Neutrophil (primary cell): ENCODE measurements at regions not wholly inside any gene's neighbourhood (a gene's known extent, or its start where the extent isn't known, plus 50 kb on each side); places are given as distances from the start of the nearest gene placed in this dataset.

Experiments used
- H3K27ac ChIP-seq: fragments of 200-600 bp; sonication (generic); 2 replicates; pipeline ENCODE4 v1.5.1; 2016; ENCODE audit warnings: mild to moderate bottlenecking, moderate library complexity
- H3K27me3 ChIP-seq: fragments of 200-600 bp; sonication (generic); 2 replicates; pipeline ENCODE4 v1.6.0; 2016; ENCODE audit warnings: mild to moderate bottlenecking
- H3K36me3 ChIP-seq: fragments of 200-600 bp; sonication (generic); 2 replicates; pipeline ENCODE4 v1.5.1; 2017
- H3K4me1 ChIP-seq, 2 experiments: fragments of 200-600 bp in 1 of 2; sonication (generic) in 1 of 2; 1 replicate in 1 of 2; 2 replicates in 1 of 2; pipeline versions ENCODE4 v1.5.1 to v1.6.1; 2013 to 2016; ENCODE audit warnings: low read depth in 1 of 2, low read length in 1 of 2, mild to moderate bottlenecking in 1 of 2, moderate library complexity in 1 of 2; ENCODE audit not compliant: control insufficient read depth in 1 of 2, insufficient read depth in 1 of 2
- H3K4me3 ChIP-seq, 2 experiments: fragments of 200-600 bp in 1 of 2; sonication (generic) in 1 of 2; 1 replicate in 1 of 2; 2 replicates in 1 of 2; pipeline ENCODE4 v1.5.1; 2013 to 2016; ENCODE audit warnings: low read depth in 1 of 2, low read length in 1 of 2, mild to moderate bottlenecking in 1 of 2, moderate library complexity in 1 of 2
- H3K9me3 ChIP-seq: fragments of 200-600 bp; sonication (generic); 2 replicates; pipeline ENCODE4 v1.5.1; 2016
- CTCF ChIP-seq: fragments of 200-600 bp; sonication (generic); IDR thresholded peaks from 2 replicates; pipeline ENCODE4 v1.5.1; 2016; ENCODE audit warnings: antibody characterized with exemption

GRCh38 chr22:49586244-49586748, 241.4 kb downstream of the BRD1 start:
- Histone ChIP-seq H3K9me3 (no peaks in the 10 kb centered on the region), H3K36me3 (no peaks in the 10 kb centered on the region), H3K4me3 (no peak overlapping the region), H3K4me1 (no peaks in the 10 kb centered on the region), H3K27ac (no peak overlapping the region), H3K27me3 (no peaks in the 10 kb centered on the region)
- no peak for TF ChIP-seq CTCF

DNA sequence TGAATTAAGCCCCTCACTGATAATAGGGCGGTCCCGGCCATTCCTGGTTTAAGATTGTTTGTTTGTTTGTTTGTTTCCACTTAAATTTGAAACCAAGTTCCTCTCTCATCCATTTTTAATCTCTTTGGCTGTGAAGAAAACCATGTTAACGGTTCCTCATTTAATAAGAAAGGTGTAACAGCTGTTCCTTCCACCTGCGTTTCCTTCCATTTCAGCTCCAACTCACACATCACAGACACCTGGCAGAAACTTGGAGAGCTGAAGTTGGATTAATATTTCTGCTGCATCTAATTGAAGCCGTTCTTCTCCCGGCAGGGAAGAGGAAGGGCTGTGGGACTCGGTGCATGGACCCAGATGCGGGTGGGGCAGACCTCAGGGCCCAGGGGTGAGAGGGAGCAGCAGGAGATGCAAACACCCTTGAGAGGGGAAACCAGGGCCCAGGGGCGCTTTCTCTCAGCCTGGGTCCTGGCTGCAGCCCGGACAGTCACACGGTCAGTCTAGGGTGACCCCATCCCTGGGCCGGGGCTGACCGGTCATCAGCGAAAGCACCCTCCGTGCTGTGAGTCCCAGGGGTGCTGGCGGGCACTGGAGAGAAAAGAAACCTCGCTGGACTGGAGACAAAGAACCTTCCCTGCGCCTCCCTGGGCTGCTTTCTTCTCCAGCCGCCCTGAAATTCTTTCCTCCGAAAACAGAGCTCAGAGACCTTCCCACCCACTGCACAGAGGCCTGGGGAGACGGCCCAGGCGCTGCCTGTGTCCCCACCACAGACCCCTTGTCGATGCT, 242.0 kb downstream of the BRD1 start:
- H3K4me1 ChIP-seq = no peaks in the 10 kb centered on the region
- H3K36me3 ChIP-seq = no peaks in the 10 kb centered on the region
- no peaks in the 10 kb centered on the region for H3K27me3 ChIP-seq
- no peak overlapping the region for H3K4me3 ChIP-seq
- no peak overlapping the region for H3K27ac ChIP-seq
- no peak for TF ChIP-seq CTCF
- H3K9me3 ChIP-seq = no peaks in the 10 kb centered on the region

DNA sequence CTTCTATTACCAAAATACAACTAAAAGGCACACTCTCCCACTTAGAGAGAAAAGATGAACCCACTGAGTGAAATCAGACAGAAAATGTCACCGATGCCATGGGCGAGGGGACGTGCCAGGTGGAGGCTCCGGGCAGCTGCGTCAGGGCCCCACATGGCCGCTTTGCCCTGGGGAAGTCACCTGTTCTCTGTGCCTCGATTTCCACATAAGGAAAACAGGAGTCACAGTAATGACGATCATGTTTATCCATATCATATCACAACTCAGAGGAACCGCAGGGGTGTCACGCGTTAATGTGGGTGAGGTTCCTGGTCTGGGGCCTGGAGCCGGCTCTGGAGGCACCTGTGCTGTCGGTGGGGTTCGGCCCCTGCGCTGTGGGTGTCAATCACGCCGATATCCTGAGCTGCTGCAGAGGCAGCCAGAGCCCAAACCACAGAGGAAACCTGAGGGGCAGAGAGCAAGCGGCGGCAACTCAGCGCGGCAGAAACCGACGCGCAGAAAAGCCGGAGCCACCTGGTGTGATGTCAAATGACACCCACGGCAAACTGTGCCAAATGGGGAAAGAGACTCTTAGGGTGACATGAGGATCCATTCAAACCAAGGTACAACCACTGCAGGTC, 243.7 kb downstream of the BRD1 start:
- Histone ChIP-seq H3K9me3 (no peaks in the 10 kb centered on the region), H3K4me3 (no peak overlapping the region), H3K4me1 (no peaks in the 10 kb centered on the region), H3K27ac (no peak overlapping the region), H3K36me3 (no peaks in the 10 kb centered on the region), H3K27me3 (no peaks in the 10 kb centered on the region)
- no peak for TF ChIP-seq CTCF

- Histone ChIP-seq H3K4me3 (no peak overlapping the region), H3K27me3 (no peaks in the 10 kb centered on the region), H3K36me3 (no peaks in the 10 kb centered on the region), H3K9me3 (no peaks in the 10 kb centered on the region), H3K27ac (no peak overlapping the region), H3K4me1 (no peaks in the 10 kb centered on the region)
- TF ChIP-seq CTCF = no peak
These were observed 244.3 kb downstream of the BRD1 start for GRCh38 chr22:49583341-49583740.

DNA sequence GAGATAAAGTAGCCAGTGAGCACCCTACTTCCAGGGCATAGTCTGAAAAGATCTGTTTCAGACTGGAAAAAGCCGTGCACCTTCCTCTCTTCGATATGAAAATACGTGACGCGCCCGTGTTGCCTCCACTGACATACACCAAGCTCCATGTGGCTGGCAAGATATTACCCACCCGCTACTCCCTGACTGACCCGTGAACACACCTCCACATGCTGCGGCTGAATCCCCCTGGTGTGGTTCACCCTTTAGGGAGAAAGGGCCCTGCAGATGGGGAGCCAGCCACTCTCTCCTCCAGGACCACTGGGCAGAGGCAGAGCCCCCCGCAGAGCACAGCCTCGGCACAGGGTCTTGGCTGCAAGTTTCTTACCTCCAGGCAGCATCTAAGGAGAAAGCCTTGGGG, 245.0 kb downstream of the BRD1 start:
- H3K27ac ChIP-seq = no peak overlapping the region

More for the DNA sequence above, 245.0 kb downstream of the BRD1 start:
- Histone ChIP-seq H3K4me3 (no peak overlapping the region), H3K27me3 (no peaks in the 10 kb centered on the region), H3K4me1 (no peaks in the 10 kb centered on the region), H3K9me3 (no peaks in the 10 kb centered on the region), H3K36me3 (no peaks in the 10 kb centered on the region)
- no peak for TF ChIP-seq CTCF
